Aorta (tissue), 5 donors: ENCODE measurements at regions not wholly inside any gene's neighbourhood (a gene's known extent, or its start where the extent isn't known, plus 50 kb on each side); places are given as distances from the start of the nearest gene placed in this dataset.

Experiments used
- ATAC-seq: fragments of 200-7000 bp; cut with Tn5 transposase; one replicate; pipeline ENCODE4 v1.9.1; 2022; ENCODE audit warnings: moderate library complexity; ENCODE audit not compliant: low FRiP score
- DNase-seq, 2 donors: peaks; one replicate each; pipeline ENCODE4 v3.0.0-alpha.2; 2020
- H3K27ac ChIP-seq, 2 donors: one replicate each; pipeline ENCODE4 v1.5.1; 2013; ENCODE audit warnings: low read length in 2 of 2, mild to moderate bottlenecking in 2 of 2, moderate library complexity in 2 of 2, control low read depth in 1 of 2, inconsistent platforms in 1 of 2, low read depth in 1 of 2
- H3K27me3 ChIP-seq, 2 donors: one replicate each; pipeline ENCODE4 v1.6.1; 2013; ENCODE audit warnings: control low read depth in 1 of 2, low read length in 1 of 2, mild to moderate bottlenecking in 1 of 2, moderate library complexity in 1 of 2; ENCODE audit not compliant: insufficient read depth in 2 of 2, control insufficient read depth in 1 of 2
- H3K36me3 ChIP-seq, 2 donors: one replicate each; pipeline ENCODE4 v1.6.1; 2013; ENCODE audit warnings: control low read depth in 1 of 2, low read length in 1 of 2, mild to moderate bottlenecking in 1 of 2; ENCODE audit not compliant: insufficient read depth in 2 of 2, control insufficient read depth in 1 of 2
- H3K4me1 ChIP-seq, 2 donors: one replicate each; pipeline ENCODE4 v1.6.1; 2013; ENCODE audit warnings: low read length in 2 of 2, control low read depth in 1 of 2, mild to moderate bottlenecking in 1 of 2, moderate library complexity in 1 of 2; ENCODE audit not compliant: insufficient read depth in 2 of 2, control insufficient read depth in 1 of 2
- H3K4me3 ChIP-seq, 2 donors: one replicate each; pipeline ENCODE4 v1.5.1; 2013; ENCODE audit warnings: low read length in 2 of 2, control low read depth in 1 of 2, mild to moderate bottlenecking in 1 of 2
- H3K9me3 ChIP-seq: one replicate; pipeline ENCODE4 v1.6.1; 2013; ENCODE audit warnings: mild to moderate bottlenecking, low read length; ENCODE audit not compliant: control insufficient read depth
- WGBS, 2 donors: extraction: QIAGEN DNeasy Blood & Tissue Kit; methylation state at CpG; one replicate each; pipeline ENCODE4 v1.1.7; 2013; 5-methylcytosine and 5-hydroxymethylcytosine counted together
- intact Hi-C, 2 donors: fragments of 100-400 bp; cut with DNase I; formaldehyde crosslinking; loops; one replicate each; pipeline versions ENCODE4 v1.14.2 to v1.15.0; 2022
- donor health status: healthy with polysubstance abuse.
- donor health status: Bipolar disorder and iron deficiency.
- donor health status: DM: no; HTN: no; CAD: no.
- donor health status: DM: no; HTN: no; CAD: no.
- donor health status: DM: yes; HTN: yes; CAD: no.

- WGBS, 2 donors, result 78 to 84% methylated on average over 3 of the region's 3 CpGs
- no peaks in the 10 kb centered on the region for H3K27me3 ChIP-seq
- no peaks in the 10 kb centered on the region for H3K9me3 ChIP-seq
- no peaks in the 10 kb centered on the region for H3K4me1 ChIP-seq
- intact Hi-C loops, result no loop called here
- no peak for DNase-seq
- ATAC-seq, result no peak
- H3K36me3 ChIP-seq, result no peaks in the 10 kb centered on the region
- no peak overlapping the region for H3K4me3 ChIP-seq
- H3K27ac ChIP-seq, result no peak overlapping the region
These were observed 2039.9 kb upstream of the TENM3 start for GRCh38 chr4:180203349-180203748.

GRCh38 chr4:180205276-180205675 lies 2037.9 kb upstream of the TENM3 start:
- ATAC-seq (no peak), DNase-seq (no peak)
- Histone ChIP-seq H3K27ac (no peak overlapping the region), H3K36me3 (no peaks in the 10 kb centered on the region), H3K4me3 (no peak overlapping the region), H3K27me3 (no peaks in the 10 kb centered on the region), H3K9me3 (peaks cover 1% of the 10 kb centered on the region), H3K4me1 (no peaks in the 10 kb centered on the region)
- intact Hi-C loops, result no loop called here
- 88 to 90% methylated on average over 4 of the region's 4 CpGs for WGBS, 2 donors

GRCh38 chr4:180207921-180208320 lies 2035.3 kb upstream of the TENM3 start:
- Histone ChIP-seq H3K27ac (no peak overlapping the region), H3K27me3 (no peaks in the 10 kb centered on the region), H3K4me3 (no peak overlapping the region), H3K4me1 (no peaks in the 10 kb centered on the region), H3K9me3 (peaks cover 1% of the 10 kb centered on the region), H3K36me3 (no peaks in the 10 kb centered on the region)
- WGBS, 2 donors, result 88 to 89% methylated on average over 1 of the region's 1 CpG
- DNase-seq (no peak), ATAC-seq (no peak)
- intact Hi-C loops, result no loop called here

- Histone ChIP-seq H3K27me3 (no peaks in the 10 kb centered on the region), H3K27ac (no peak overlapping the region), H3K9me3 (peaks cover 1% of the 10 kb centered on the region), H3K4me3 (no peak overlapping the region), H3K36me3 (no peaks in the 10 kb centered on the region), H3K4me1 (no peaks in the 10 kb centered on the region)
- intact Hi-C loops, result no loop called here
- DNase-seq (no peak), ATAC-seq (no peak)
- 35 to 43% methylated on average over 1 of the region's 1 CpG for WGBS, 2 donors
These were observed 2026.1 kb upstream of the TENM3 start for GRCh38 chr4:180217070-180217469.

GRCh38 chr4:180219080-180219479 lies 2024.1 kb upstream of the TENM3 start:
- DNase-seq (no peak), ATAC-seq (no peak)
- 94 to 98% methylated on average over 3 of the region's 3 CpGs for WGBS, 2 donors
- intact Hi-C loops, result no loop called here
- Histone ChIP-seq H3K4me3 (no peak overlapping the region), H3K27me3 (no peaks in the 10 kb centered on the region), H3K9me3 (peaks cover 1% of the 10 kb centered on the region), H3K27ac (no peak overlapping the region), H3K36me3 (no peaks in the 10 kb centered on the region), H3K4me1 (no peaks in the 10 kb centered on the region)

- intact Hi-C loops, result no loop called here
- WGBS, 2 donors, result 69 to 76% methylated on average over 1 of the region's 1 CpG
- Histone ChIP-seq H3K36me3 (no peaks in the 10 kb centered on the region), H3K27me3 (no peaks in the 10 kb centered on the region), H3K4me3 (no peak overlapping the region), H3K9me3 (peaks cover 3% of the 10 kb centered on the region), H3K4me1 (no peaks in the 10 kb centered on the region), H3K27ac (no peak overlapping the region)
- DNase-seq (no peak), ATAC-seq (no peak)
These were observed 2017.2 kb upstream of the TENM3 start for GRCh38 chr4:180225977-180226376.

- Histone ChIP-seq H3K4me3 (no peak overlapping the region), H3K36me3 (no peaks in the 10 kb centered on the region), H3K27ac (no peak overlapping the region), H3K27me3 (no peaks in the 10 kb centered on the region), H3K9me3 (peaks cover 1% of the 10 kb centered on the region), H3K4me1 (no peaks in the 10 kb centered on the region)
- DNase-seq, result no peak
- intact Hi-C loops, result no loop called here
- 58 to 80% methylated on average over 3 of the region's 3 CpGs for WGBS, 2 donors
- no peak for ATAC-seq
These were observed 2008.5 kb upstream of the TENM3 start for GRCh38 chr4:180234730-180235129.

GRCh38 chr4:180240670-180241069 lies 2002.5 kb upstream of the TENM3 start:
- Histone ChIP-seq H3K27ac (no peak overlapping the region), H3K4me1 (no peaks in the 10 kb centered on the region), H3K27me3 (no peaks in the 10 kb centered on the region), H3K9me3 (no peaks in the 10 kb centered on the region), H3K36me3 (no peaks in the 10 kb centered on the region), H3K4me3 (no peak overlapping the region)
- DNase-seq, result no peak
- WGBS, 2 donors, result 54 to 62% methylated on average over 2 of the region's 2 CpGs
- intact Hi-C loops, result no loop called here
- no peak for ATAC-seq

GRCh38 chr4:180253419-180253818 lies 1989.8 kb upstream of the TENM3 start:
- no peak for ATAC-seq
- no peak for DNase-seq
- H3K36me3 ChIP-seq, result no peaks in the 10 kb centered on the region
- no peaks in the 10 kb centered on the region for H3K4me1 ChIP-seq
- H3K4me3 ChIP-seq, result no peak overlapping the region
- no peaks in the 10 kb centered on the region for H3K27me3 ChIP-seq
- WGBS, 2 donors, result 80 to 83% methylated on average over 1 of the region's 1 CpG
- intact Hi-C loops, result no loop called here
- no peaks in the 10 kb centered on the region for H3K9me3 ChIP-seq
- no peak overlapping the region for H3K27ac ChIP-seq
